Stomach (tissue), 8 donors: ENCODE measurements at regions not wholly inside any gene's neighbourhood (a gene's known extent, or its start where the extent isn't known, plus 50 kb on each side); places are given as distances from the start of the nearest gene placed in this dataset.

Experiments used
- DNase-seq, 2 donors: peaks; one replicate each; pipeline versions ENCODE4 v3.0.0 to v3.0.0-alpha.2; 2013 to 2019
- H3K27ac ChIP-seq, 5 donors: fragments of 200-600 bp in 4 of 5; sonication (generic) in 4 of 5; one replicate each; pipeline ENCODE4 v1.5.1; 2013 to 2019; ENCODE audit warnings: mild to moderate bottlenecking in 1 of 5, moderate library complexity in 1 of 5
- H3K27me3 ChIP-seq, 3 donors: fragments of 200-600 bp; sonication (generic); one replicate each; pipeline ENCODE4 v1.5.1; 2017 to 2019; ENCODE audit warnings: mixed run types in 1 of 3
- H3K36me3 ChIP-seq, 4 donors: fragments of 200-600 bp; sonication (generic); 1 replicate in 3 of 4; 2 replicates in 1 of 4; pipeline ENCODE4 v1.5.1; 2016 to 2019
- H3K4me1 ChIP-seq, 4 donors: fragments of 200-600 bp; sonication (generic); one replicate each; pipeline ENCODE4 v1.5.1; 2016 to 2019
- H3K4me3 ChIP-seq, 4 donors: fragments of 200-600 bp; sonication (generic) in 3 of 4; one replicate each; pipeline ENCODE4 v1.5.1; 2016 to 2019; ENCODE audit warnings: mild to moderate bottlenecking in 1 of 4
- H3K9me3 ChIP-seq, 4 donors: fragments of 200-600 bp; sonication (generic); one replicate each; pipeline ENCODE4 v1.5.1; 2016 to 2019
- EP300 ChIP-seq: sonication (generic); formaldehyde crosslinking; IDR thresholded peaks from one replicate; pipeline ENCODE4 v1.6.1; 2017; ENCODE audit warnings: antibody characterized with exemption
- POLR2A ChIP-seq, 4 donors: fragments of 450-650 bp; IDR thresholded peaks; one replicate each; pipeline ENCODE4 v1.6.1; 2016; ENCODE audit warnings: antibody characterized with exemption in 4 of 4, control low read depth in 2 of 4, mild to moderate bottlenecking in 1 of 4, moderate library complexity in 1 of 4
- POLR2AphosphoS5 ChIP-seq, 3 donors: sonication (generic); formaldehyde crosslinking; IDR thresholded peaks; one replicate each; pipeline ENCODE4 v1.6.1; 2016; ENCODE audit warnings: antibody characterized with exemption in 3 of 3
- WGBS, 5 donors: extraction: QIAGEN DNeasy Blood & Tissue Kit in 3 of 5; methylation state at CpG; one replicate each; pipeline versions ENCODE4 v1.1.5 to v1.1.7; 2013 to 2018; 5-methylcytosine and 5-hydroxymethylcytosine counted together
- intact Hi-C: fragments of 100-400 bp; cut with DNase I; formaldehyde crosslinking; loops from one replicate; pipeline ENCODE4 v1.15.1; 2023; ENCODE audit warnings: low total_unique reads
- TF ChIP-seq, protein P1 (sequence below), 7 experiments: fragments of 450-650 bp in 4 of 7; fragments of 200-600 bp in 3 of 7; sonication (generic) in 3 of 7; IDR thresholded peaks; one replicate each; pipeline ENCODE4 v1.5.1; 2016 to 2019; ENCODE audit warnings: antibody characterized with exemption in 7 of 7, control low read depth in 2 of 7, mild to moderate bottlenecking in 1 of 7
- donor health status: healthy with polysubstance abuse.
- donor health status: Bipolar disorder and iron deficiency.
- donor health status: healthy.

GRCh38 chr17:45649796-45650195 is 134.3 kb upstream of the CRHR1 start:
- H3K27me3 ChIP-seq, result peaks cover 0 to 56% (median 22%) of the 10 kb centered on the region in 3 donors
- H3K36me3 ChIP-seq, result no peaks in the 10 kb centered on the region
- H3K9me3 ChIP-seq, result no peaks in the 10 kb centered on the region
- H3K27ac ChIP-seq, result no peak overlapping the region
- H3K4me1 ChIP-seq, result no peaks in the 10 kb centered on the region
- intact Hi-C loops, result no loop called here
- TF ChIP-seq EP300 (no peak), POLR2A (IDR thresholded peaks at IDR 0.05) (no peak), POLR2AphosphoS5 (IDR thresholded peaks at IDR 0.05) (no peak)
- TF ChIP-seq, protein P1, sequence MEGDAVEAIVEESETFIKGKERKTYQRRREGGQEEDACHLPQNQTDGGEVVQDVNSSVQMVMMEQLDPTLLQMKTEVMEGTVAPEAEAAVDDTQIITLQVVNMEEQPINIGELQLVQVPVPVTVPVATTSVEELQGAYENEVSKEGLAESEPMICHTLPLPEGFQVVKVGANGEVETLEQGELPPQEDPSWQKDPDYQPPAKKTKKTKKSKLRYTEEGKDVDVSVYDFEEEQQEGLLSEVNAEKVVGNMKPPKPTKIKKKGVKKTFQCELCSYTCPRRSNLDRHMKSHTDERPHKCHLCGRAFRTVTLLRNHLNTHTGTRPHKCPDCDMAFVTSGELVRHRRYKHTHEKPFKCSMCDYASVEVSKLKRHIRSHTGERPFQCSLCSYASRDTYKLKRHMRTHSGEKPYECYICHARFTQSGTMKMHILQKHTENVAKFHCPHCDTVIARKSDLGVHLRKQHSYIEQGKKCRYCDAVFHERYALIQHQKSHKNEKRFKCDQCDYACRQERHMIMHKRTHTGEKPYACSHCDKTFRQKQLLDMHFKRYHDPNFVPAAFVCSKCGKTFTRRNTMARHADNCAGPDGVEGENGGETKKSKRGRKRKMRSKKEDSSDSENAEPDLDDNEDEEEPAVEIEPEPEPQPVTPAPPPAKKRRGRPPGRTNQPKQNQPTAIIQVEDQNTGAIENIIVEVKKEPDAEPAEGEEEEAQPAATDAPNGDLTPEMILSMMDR (IDR thresholded peaks at IDR 0.05), result no peak
- H3K4me3 ChIP-seq, result no peak overlapping the region
- DNase-seq, result no peak
- WGBS, 5 donors, result 73 to 80% (median 77%) methylated on average over 2 to 5 of the region's 5 CpGs

GRCh38 chr17:45650561-45650960 is 133.6 kb upstream of the CRHR1 start:
- Histone ChIP-seq H3K27ac (no peak overlapping the region), H3K9me3 (no peaks in the 10 kb centered on the region), H3K4me3 (no peak overlapping the region), H3K27me3 (peaks cover 0 to 56% (median 22%) of the 10 kb centered on the region in 3 donors), H3K36me3 (no peaks in the 10 kb centered on the region), H3K4me1 (no peaks in the 10 kb centered on the region)
- intact Hi-C loops, result no loop called here
- 41 to 61% (median 56%) methylated on average over 10 of the region's 10 CpGs for WGBS, 5 donors
- no peak for DNase-seq
- TF ChIP-seq, protein P1 (IDR thresholded peaks at IDR 0.05), result no peak
- TF ChIP-seq POLR2A (IDR thresholded peaks at IDR 0.05) (no peak), EP300 (no peak), POLR2AphosphoS5 (IDR thresholded peaks at IDR 0.05) (no peak)

- no peaks in the 10 kb centered on the region for H3K9me3 ChIP-seq
- peaks cover 0 to 55% (median 21%) of the 10 kb centered on the region in 3 donors for H3K27me3 ChIP-seq
- DNase-seq, result no peak
- H3K4me1 ChIP-seq, result no peaks in the 10 kb centered on the region
- intact Hi-C loops, result no loop called here
- no peak overlapping the region for H3K27ac ChIP-seq
- H3K36me3 ChIP-seq, result no peaks in the 10 kb centered on the region
- no peak overlapping the region for H3K4me3 ChIP-seq
- TF ChIP-seq, protein P1 (IDR thresholded peaks at IDR 0.05), result no peak
- no peak for TF ChIP-seq POLR2A (IDR thresholded peaks at IDR 0.05)
- TF ChIP-seq POLR2AphosphoS5 (IDR thresholded peaks at IDR 0.05), result no peak
- no peak for TF ChIP-seq EP300
- 60 to 77% (median 73%) methylated on average over 8 of the region's 8 CpGs for WGBS, 5 donors
Measured at GRCh38 chr17:45651145-45651709, 132.9 kb upstream of the CRHR1 start.

GRCh38 chr17:45653616-45654015 is 130.5 kb upstream of the CRHR1 start:
- Histone ChIP-seq H3K4me3 (no peak overlapping the region), H3K9me3 (no peaks in the 10 kb centered on the region), H3K36me3 (no peaks in the 10 kb centered on the region), H3K27me3 (peaks cover 0 to 55% (median 14%) of the 10 kb centered on the region in 3 donors), H3K27ac (no peak overlapping the region), H3K4me1 (no peaks in the 10 kb centered on the region)
- intact Hi-C loops, result no loop called here
- 56 to 69% (median 64%) methylated on average over 4 of the region's 4 CpGs for WGBS, 5 donors
- TF ChIP-seq, protein P1 (IDR thresholded peaks at IDR 0.05), result no peak
- TF ChIP-seq POLR2AphosphoS5 (IDR thresholded peaks at IDR 0.05), result no peak
- TF ChIP-seq POLR2A (IDR thresholded peaks at IDR 0.05), result no peak
- no peak for TF ChIP-seq EP300
- DNase-seq, result no peak
